ENCODE measurements at regions not wholly inside any gene's neighbourhood (a gene's known extent, or its start where the extent isn't known, plus 50 kb on each side); places are given as distances from the start of the nearest gene placed in this dataset.

GRCh38 chr4:89665662-89666061 is 171.3 kb downstream of the SNCA start:
- WGBS (ENCODE audit: insufficient coverage), result 80% methylated on average over 1 of the region's 3 CpGs
- Histone ChIP-seq H3K4me1 (ENCODE audit: control insufficient read depth, insufficient read depth, low read length) (no peaks in the 10 kb centered on the region), H3K36me3 (ENCODE audit: control insufficient read depth, insufficient read depth, low read length) (no peaks in the 10 kb centered on the region), H3K27me3 (ENCODE audit: control insufficient read depth, insufficient read depth, low read length) (no peaks in the 10 kb centered on the region), H3K9me3 (replicated peaks; ENCODE audit: control insufficient read depth, low read depth, low read length) (no peaks in the 10 kb centered on the region), H3K27ac (ENCODE audit: low read length) (no peak overlapping the region), H3K4me3 (ENCODE audit: low read length) (no peak overlapping the region)
- no peak for DNase-seq

GRCh38 chr4:89664521-89664920 is 172.4 kb downstream of the SNCA start:
- H3K4me1 ChIP-seq (ENCODE audit: control insufficient read depth, insufficient read depth, low read length), result no peaks in the 10 kb centered on the region
- DNase-seq, result no peak
- no peak overlapping the region for H3K27ac ChIP-seq (ENCODE audit: low read length)
- no peaks in the 10 kb centered on the region for H3K36me3 ChIP-seq (ENCODE audit: control insufficient read depth, insufficient read depth, low read length)
- no peak overlapping the region for H3K4me3 ChIP-seq (ENCODE audit: low read length)
- no peaks in the 10 kb centered on the region for H3K9me3 ChIP-seq (replicated peaks; ENCODE audit: control insufficient read depth, low read depth, low read length)
- H3K27me3 ChIP-seq (ENCODE audit: control insufficient read depth, insufficient read depth, low read length), result no peaks in the 10 kb centered on the region

- no peaks in the 10 kb centered on the region for H3K36me3 ChIP-seq (ENCODE audit: control insufficient read depth, insufficient read depth, low read length)
- WGBS (ENCODE audit: insufficient coverage), result 56% methylated on average over 1 of the region's 3 CpGs
Observed at GRCh38 chr4:89661173-89661899, 175.6 kb downstream of the SNCA start.

GRCh38 chr4:89660444-89661172 is 176.4 kb downstream of the SNCA start:
- Histone ChIP-seq H3K4me1 (ENCODE audit: control insufficient read depth, insufficient read depth, low read length) (no peaks in the 10 kb centered on the region), H3K36me3 (ENCODE audit: control insufficient read depth, insufficient read depth, low read length) (no peaks in the 10 kb centered on the region), H3K4me3 (ENCODE audit: low read length) (no peak overlapping the region), H3K27ac (ENCODE audit: low read length) (no peak overlapping the region), H3K27me3 (ENCODE audit: control insufficient read depth, insufficient read depth, low read length) (no peaks in the 10 kb centered on the region), H3K9me3 (replicated peaks; ENCODE audit: control insufficient read depth, low read depth, low read length) (no peaks in the 10 kb centered on the region)
- no CpG with 5 or more reads among the region's 4 CpGs for WGBS (ENCODE audit: insufficient coverage)
- no peak for DNase-seq

More at GRCh38 chr4:89661173-89661899, 175.6 kb downstream of the SNCA start:
- Histone ChIP-seq H3K27ac (ENCODE audit: low read length) (no peak overlapping the region), H3K4me1 (ENCODE audit: control insufficient read depth, insufficient read depth, low read length) (no peaks in the 10 kb centered on the region), H3K4me3 (ENCODE audit: low read length) (no peak overlapping the region), H3K27me3 (ENCODE audit: control insufficient read depth, insufficient read depth, low read length) (no peaks in the 10 kb centered on the region), H3K9me3 (replicated peaks; ENCODE audit: control insufficient read depth, low read depth, low read length) (no peaks in the 10 kb centered on the region)
- no peak for DNase-seq

- Histone ChIP-seq H3K9me3 (replicated peaks; ENCODE audit: control insufficient read depth, low read depth, low read length) (no peaks in the 10 kb centered on the region), H3K4me1 (ENCODE audit: control insufficient read depth, insufficient read depth, low read length) (no peaks in the 10 kb centered on the region), H3K4me3 (ENCODE audit: low read length) (no peak overlapping the region), H3K36me3 (ENCODE audit: control insufficient read depth, insufficient read depth, low read length) (no peaks in the 10 kb centered on the region), H3K27ac (ENCODE audit: low read length) (no peak overlapping the region), H3K27me3 (ENCODE audit: control insufficient read depth, insufficient read depth, low read length) (no peaks in the 10 kb centered on the region)
- no peak for DNase-seq
- no CpG with 5 or more reads among the region's 2 CpGs for WGBS (ENCODE audit: insufficient coverage)
Observed at GRCh38 chr4:89658701-89659024, 178.3 kb downstream of the SNCA start.

GRCh38 chr4:89657931-89658700 is 178.8 kb downstream of the SNCA start:
- WGBS (ENCODE audit: insufficient coverage), result 0% methylated on average over 1 of the region's 3 CpGs
- Histone ChIP-seq H3K27me3 (ENCODE audit: control insufficient read depth, insufficient read depth, low read length) (no peaks in the 10 kb centered on the region), H3K36me3 (ENCODE audit: control insufficient read depth, insufficient read depth, low read length) (no peaks in the 10 kb centered on the region), H3K9me3 (replicated peaks; ENCODE audit: control insufficient read depth, low read depth, low read length) (no peaks in the 10 kb centered on the region), H3K4me1 (ENCODE audit: control insufficient read depth, insufficient read depth, low read length) (no peaks in the 10 kb centered on the region), H3K4me3 (ENCODE audit: low read length) (no peak overlapping the region), H3K27ac (ENCODE audit: low read length) (no peak overlapping the region)
- peak; percentile 13 for DNase-seq

GRCh38 chr4:89653012-89653411 is 183.9 kb downstream of the SNCA start:
- H3K27me3 ChIP-seq (ENCODE audit: control insufficient read depth, insufficient read depth, low read length), result no peaks in the 10 kb centered on the region
- H3K4me1 ChIP-seq (ENCODE audit: control insufficient read depth, insufficient read depth, low read length), result no peaks in the 10 kb centered on the region
- no peak overlapping the region for H3K4me3 ChIP-seq (ENCODE audit: low read length)
- no peaks in the 10 kb centered on the region for H3K36me3 ChIP-seq (ENCODE audit: control insufficient read depth, insufficient read depth, low read length)
- H3K9me3 ChIP-seq (replicated peaks; ENCODE audit: control insufficient read depth, low read depth, low read length), result no peaks in the 10 kb centered on the region
- no CpG with 5 or more reads among the region's 4 CpGs for WGBS (ENCODE audit: insufficient coverage)
- no peak for DNase-seq
- H3K27ac ChIP-seq (ENCODE audit: low read length), result no peak overlapping the region

- Histone ChIP-seq H3K4me3 (ENCODE audit: low read length) (no peak overlapping the region), H3K27ac (ENCODE audit: low read length) (no peak overlapping the region), H3K9me3 (replicated peaks; ENCODE audit: control insufficient read depth, low read depth, low read length) (no peaks in the 10 kb centered on the region), H3K4me1 (ENCODE audit: control insufficient read depth, insufficient read depth, low read length) (no peaks in the 10 kb centered on the region), H3K27me3 (ENCODE audit: control insufficient read depth, insufficient read depth, low read length) (peaks cover 2% of the 10 kb centered on the region), H3K36me3 (ENCODE audit: control insufficient read depth, insufficient read depth, low read length) (no peaks in the 10 kb centered on the region)
- no peak for DNase-seq
- WGBS (ENCODE audit: insufficient coverage), result no CpG with 5 or more reads among the region's 1 CpG
Observed at GRCh38 chr4:89645482-89645881, 191.5 kb downstream of the SNCA start.

GRCh38 chr4:89641367-89641687 is 195.6 kb downstream of the SNCA start:
- H3K9me3 ChIP-seq (replicated peaks; ENCODE audit: control insufficient read depth, low read depth, low read length), result no peaks in the 10 kb centered on the region
- H3K4me3 ChIP-seq (ENCODE audit: low read length), result no peak overlapping the region
- peaks cover 2% of the 10 kb centered on the region for H3K27me3 ChIP-seq (ENCODE audit: control insufficient read depth, insufficient read depth, low read length)
- no peaks in the 10 kb centered on the region for H3K4me1 ChIP-seq (ENCODE audit: control insufficient read depth, insufficient read depth, low read length)
- no peaks in the 10 kb centered on the region for H3K36me3 ChIP-seq (ENCODE audit: control insufficient read depth, insufficient read depth, low read length)
- WGBS (ENCODE audit: insufficient coverage), result 29% methylated on average over 2 of the region's 6 CpGs
- no peak for DNase-seq
- H3K27ac ChIP-seq (ENCODE audit: low read length), result no peak overlapping the region

GRCh38 chr4:89640620-89641366 is 196.2 kb downstream of the SNCA start:
- DNase-seq, result peak; percentile 14
- Histone ChIP-seq H3K27me3 (ENCODE audit: control insufficient read depth, insufficient read depth, low read length) (peaks cover 2% of the 10 kb centered on the region), H3K4me1 (ENCODE audit: control insufficient read depth, insufficient read depth, low read length) (no peaks in the 10 kb centered on the region), H3K36me3 (ENCODE audit: control insufficient read depth, insufficient read depth, low read length) (no peaks in the 10 kb centered on the region), H3K4me3 (ENCODE audit: low read length) (no peak overlapping the region), H3K27ac (ENCODE audit: low read length) (no peak overlapping the region), H3K9me3 (replicated peaks; ENCODE audit: control insufficient read depth, low read depth, low read length) (no peaks in the 10 kb centered on the region)
- WGBS (ENCODE audit: insufficient coverage), result 10% methylated on average over 13 of the region's 17 CpGs
